GM23248 (cell line): ENCODE measurements at regions not wholly inside any gene's neighbourhood (a gene's known extent, or its start where the extent isn't known, plus 50 kb on each side); places are given as distances from the start of the nearest gene placed in this dataset.

Experiments
- DNase-seq: peaks from one replicate; pipeline ENCODE4 v3.0.0-alpha.2; 2015
- H2AFZ ChIP-seq: fragments of 200-600 bp; sonication (generic); 2 replicates; pipeline ENCODE4 v1.6.1; 2016; ENCODE audit warnings: antibody characterized with exemption
- H3F3A ChIP-seq: fragments of 200-600 bp; sonication (generic); 2 replicates; pipeline ENCODE4 v1.6.1; 2016; ENCODE audit warnings: mild to moderate bottlenecking, antibody characterized with exemption, mixed run types; ENCODE audit not compliant: insufficient read depth
- H3K27ac ChIP-seq: fragments of 200-600 bp; sonication (generic); 2 replicates; pipeline ENCODE4 v1.5.1; 2016; ENCODE audit warnings: mild to moderate bottlenecking
- H3K27me3 ChIP-seq: fragments of 200-600 bp; sonication (generic); replicated peaks from 2 replicates; pipeline ENCODE4 v1.6.1; 2016; ENCODE audit warnings: mild to moderate bottlenecking; ENCODE audit not compliant: insufficient read depth
- H3K36me3 ChIP-seq: fragments of 200-600 bp; sonication (generic); 2 replicates; pipeline ENCODE4 v1.6.1; 2016; ENCODE audit warnings: low read depth, mild to moderate bottlenecking
- H3K4me1 ChIP-seq: fragments of 200-600 bp; sonication (generic); 2 replicates; pipeline ENCODE4 v1.6.1; 2016; ENCODE audit warnings: mild to moderate bottlenecking; ENCODE audit not compliant: insufficient read depth
- H3K4me2 ChIP-seq: fragments of 200-600 bp; sonication (generic); one replicate; pipeline ENCODE4 v1.6.1; 2016; ENCODE audit warnings: mild to moderate bottlenecking; ENCODE audit not compliant: unreplicated experiment
- H3K4me3 ChIP-seq: fragments of 200-600 bp; sonication (generic); 2 replicates; pipeline ENCODE4 v1.5.1; 2016; ENCODE audit warnings: mild to moderate bottlenecking
- H3K79me2 ChIP-seq: fragments of 200-600 bp; sonication (generic); 2 replicates; pipeline ENCODE4 v1.6.1; 2016; ENCODE audit warnings: mild to moderate bottlenecking; ENCODE audit not compliant: insufficient read depth
- H3K9ac ChIP-seq: fragments of 200-600 bp; sonication (generic); 2 replicates; pipeline ENCODE4 v1.6.1; 2016; ENCODE audit warnings: mild to moderate bottlenecking
- H3K9me2 ChIP-seq: fragments of 200-600 bp; sonication (generic); 2 replicates; pipeline ENCODE4 v1.6.1; 2016; ENCODE audit warnings: mixed run types, mild to moderate bottlenecking, moderate library complexity; ENCODE audit not compliant: insufficient read depth
- H3K9me3 ChIP-seq: fragments of 200-600 bp; sonication (generic); one replicate; pipeline ENCODE4 v1.6.1; 2017; ENCODE audit warnings: low read depth
- H4K20me1 ChIP-seq: fragments of 200-600 bp; sonication (generic); 2 replicates; pipeline ENCODE4 v1.6.0; 2016; ENCODE audit not compliant: insufficient read depth
- EZH2 ChIP-seq: fragments of 200-600 bp; sonication (generic); IDR thresholded peaks from 2 replicates; pipeline ENCODE4 v1.6.1; 2018; ENCODE audit warnings: antibody characterized with exemption, mild to moderate bottlenecking; ENCODE audit not compliant: insufficient read depth, poor library complexity, severe bottlenecking
- EZH2phosphoT487 ChIP-seq: fragments of 200-600 bp; sonication (generic); IDR thresholded peaks from 2 replicates; pipeline ENCODE4 v1.6.1; 2018; ENCODE audit warnings: antibody characterized with exemption, moderate library complexity, mild to moderate bottlenecking, low read depth; ENCODE audit not compliant: insufficient read depth
- WGBS, 2 experiments: methylation state at CpG; one replicate each; pipeline ENCODE4 v1.1.6; 2015 to 2017; ENCODE audit warnings: low lambda C conversion rate in 2 of 2, low coverage in 1 of 2; ENCODE audit errors: missing lambda C conversion rate in 2 of 2; 5-methylcytosine and 5-hydroxymethylcytosine counted together
- in situ Hi-C: fragments of 300-500 bp; cut with MboI; formaldehyde crosslinking; loops from 2 replicates; pipeline ENCODE4 v1.15.0; 2020

DNA sequence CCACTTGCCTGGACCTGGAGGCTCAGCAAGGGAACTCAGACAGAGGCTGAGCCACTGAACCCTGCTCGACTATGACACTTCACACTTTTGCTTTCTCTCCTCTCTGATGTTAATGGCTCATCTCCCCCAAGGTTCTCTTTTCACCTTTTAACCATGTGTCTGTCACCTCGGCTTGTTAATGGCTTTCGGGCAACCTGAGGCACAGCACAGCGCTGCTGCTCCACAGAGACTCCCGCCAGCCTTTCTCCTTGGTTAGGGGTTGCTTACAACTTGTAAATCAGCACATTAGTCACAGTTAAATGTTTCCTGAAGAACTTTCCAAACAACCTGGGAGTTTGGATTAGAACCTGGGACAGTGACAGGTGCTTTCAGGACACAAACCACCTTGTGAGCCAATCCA lies 136.2 kb upstream of the TBX20 start:
- in situ Hi-C loops = no loop called here
- no peaks in the 10 kb centered on the region for H3K9me2 ChIP-seq
- H4K20me1 ChIP-seq = no peaks in the 10 kb centered on the region
- TF ChIP-seq EZH2phosphoT487 (no peak), EZH2 (no peak)
- H3K4me2 ChIP-seq = no peak overlapping the region
- H3K4me1 ChIP-seq = no peaks in the 10 kb centered on the region
- 19 to 34% methylated on average over 5 of the region's 5 CpGs for WGBS, 2 experiments
- H3K9me3 ChIP-seq = no peaks in the 10 kb centered on the region
- no peak overlapping the region for H3K27ac ChIP-seq
- no peak overlapping the region for H3K9ac ChIP-seq
- DNase-seq = no peak
- H3K27me3 ChIP-seq = no peaks in the 10 kb centered on the region
- no peak overlapping the region for H2AFZ ChIP-seq
- H3K36me3 ChIP-seq = no peaks in the 10 kb centered on the region
- no peaks in the 10 kb centered on the region for H3K79me2 ChIP-seq
- H3K4me3 ChIP-seq = no peak overlapping the region
- no peaks in the 10 kb centered on the region for H3F3A ChIP-seq

DNA sequence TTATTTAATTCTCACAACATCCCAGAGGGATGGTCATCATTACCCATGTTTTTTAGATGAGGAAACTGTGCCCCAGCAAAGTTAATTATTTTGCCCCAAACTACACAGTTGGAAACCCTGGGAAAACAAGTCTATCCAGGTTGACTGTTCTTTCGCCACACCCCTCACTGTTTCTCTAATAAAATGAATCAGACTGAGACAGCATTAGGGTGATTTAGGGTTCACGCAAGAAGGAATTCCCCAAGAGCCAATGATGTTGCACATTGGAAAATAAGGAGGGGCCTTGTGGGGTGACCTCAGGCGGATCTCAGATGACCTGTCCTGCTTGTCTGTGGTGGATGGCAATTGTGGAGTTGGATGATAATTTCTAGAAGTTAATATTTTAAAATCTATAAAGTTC lies 135.7 kb upstream of the TBX20 start:
- H3K4me2 ChIP-seq = no peak overlapping the region
- no peaks in the 10 kb centered on the region for H3F3A ChIP-seq
- H4K20me1 ChIP-seq = no peaks in the 10 kb centered on the region
- H3K27me3 ChIP-seq = no peaks in the 10 kb centered on the region
- no peak overlapping the region for H3K27ac ChIP-seq
- TF ChIP-seq EZH2 (no peak), EZH2phosphoT487 (no peak)
- H2AFZ ChIP-seq = no peak overlapping the region
- no peaks in the 10 kb centered on the region for H3K79me2 ChIP-seq
- no peak overlapping the region for H3K9ac ChIP-seq
- in situ Hi-C loops = no loop called here
- no peaks in the 10 kb centered on the region for H3K9me2 ChIP-seq
- H3K4me1 ChIP-seq = no peaks in the 10 kb centered on the region
- WGBS, 2 experiments = 33 to 41% methylated on average over 3 of the region's 3 CpGs
- DNase-seq = no peak
- H3K4me3 ChIP-seq = no peak overlapping the region
- no peaks in the 10 kb centered on the region for H3K9me3 ChIP-seq
- H3K36me3 ChIP-seq = no peaks in the 10 kb centered on the region

DNA sequence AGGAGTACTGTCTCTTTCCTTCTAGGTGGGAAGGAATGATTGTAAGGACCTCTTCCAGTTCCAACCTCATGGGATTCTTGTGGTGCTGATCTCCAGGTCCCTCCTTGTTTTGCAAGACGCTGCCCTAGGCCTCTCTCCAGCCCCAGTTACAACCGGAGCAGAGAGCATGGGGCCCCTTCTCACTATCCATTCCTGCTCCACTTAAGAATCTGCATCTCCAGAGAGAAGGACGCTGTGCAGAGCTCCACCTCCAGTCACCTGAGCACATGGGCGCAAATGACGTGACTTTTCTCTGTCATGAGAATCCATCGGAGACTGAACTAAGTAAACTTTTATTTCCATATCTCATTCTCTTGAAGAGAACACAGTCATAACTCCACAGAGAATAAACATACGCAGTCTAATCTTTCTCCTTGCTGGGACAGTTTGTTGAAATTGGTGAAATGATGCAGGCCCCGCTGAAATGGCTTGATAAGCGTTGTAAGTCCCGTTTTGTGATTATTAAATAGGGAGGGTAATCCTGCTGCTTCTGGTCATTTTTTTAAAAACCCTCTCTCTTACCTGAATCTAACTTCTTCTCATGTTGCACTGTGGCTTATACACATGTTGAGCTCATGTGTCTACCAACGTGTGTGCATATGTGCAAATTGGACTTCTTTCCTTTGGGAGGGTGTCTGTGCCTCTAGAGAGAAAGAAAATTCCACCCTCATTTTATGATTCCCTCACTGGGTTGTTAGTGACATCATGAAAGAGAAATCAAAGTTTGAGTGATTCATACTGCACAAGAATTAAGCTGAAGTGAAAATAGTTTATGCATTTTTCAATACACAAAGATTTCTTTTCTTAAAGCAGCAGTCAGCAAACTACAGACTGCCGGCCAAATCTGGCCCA lies 133.2 kb upstream of the TBX20 start:
- no peaks in the 10 kb centered on the region for H3K4me1 ChIP-seq
- TF ChIP-seq EZH2 (no peak), EZH2phosphoT487 (no peak)
- in situ Hi-C loops = no loop called here

DNA sequence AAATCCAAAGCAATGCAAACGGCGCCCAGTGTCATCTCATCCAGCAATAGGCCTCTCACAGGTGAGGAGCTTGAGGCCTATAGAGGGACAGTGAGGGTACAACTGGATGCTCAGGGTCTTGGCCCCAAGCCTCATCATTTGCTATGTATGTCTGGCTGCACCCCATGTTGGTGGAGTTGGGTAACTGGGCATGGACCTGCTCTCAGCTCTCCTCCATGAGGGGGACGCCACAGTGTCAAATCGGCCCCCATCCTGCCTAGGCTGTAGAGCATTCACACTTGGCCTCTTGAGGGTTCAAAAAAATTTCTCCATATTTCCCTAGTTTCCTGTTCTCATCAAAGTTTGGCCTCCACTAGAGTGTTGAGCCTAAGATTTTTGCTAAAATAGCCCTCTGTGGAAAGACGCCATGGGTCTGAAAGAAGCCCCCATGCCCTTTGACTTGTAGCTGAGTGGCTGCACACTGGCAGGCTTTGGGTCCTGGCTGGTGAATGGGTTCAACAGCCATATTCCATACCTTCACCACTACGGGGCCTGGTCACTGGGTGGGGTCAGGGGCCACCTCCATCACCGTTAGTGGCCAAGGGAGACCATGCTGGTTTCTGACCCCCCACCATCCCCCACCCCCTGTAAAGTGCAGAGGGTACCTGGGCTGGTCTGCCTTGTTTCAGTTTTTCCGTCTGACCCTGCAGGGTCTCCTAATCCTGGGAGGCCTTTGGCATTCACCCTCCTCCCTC lies 132.3 kb upstream of the TBX20 start:
- WGBS, 2 experiments = 27 to 30% methylated on average over 8 of the region's 8 CpGs
- Histone ChIP-seq H3K4me3 (no peak overlapping the region), H2AFZ (no peak overlapping the region), H3K9ac (no peak overlapping the region), H3K9me2 (no peaks in the 10 kb centered on the region), H4K20me1 (no peaks in the 10 kb centered on the region), H3K79me2 (no peaks in the 10 kb centered on the region), H3K9me3 (no peaks in the 10 kb centered on the region), H3K4me2 (no peak overlapping the region), H3K4me1 (no peaks in the 10 kb centered on the region), H3K36me3 (no peaks in the 10 kb centered on the region), H3F3A (no peaks in the 10 kb centered on the region), H3K27me3 (no peaks in the 10 kb centered on the region), H3K27ac (no peak overlapping the region)
- no peak for DNase-seq
- in situ Hi-C loops = no loop called here
- no peak for TF ChIP-seq EZH2phosphoT487

More for the DNA sequence above, 133.2 kb upstream of the TBX20 start:
- no peak overlapping the region for H3K4me2 ChIP-seq
- H3K27ac ChIP-seq = no peak overlapping the region
- no peaks in the 10 kb centered on the region for H3K36me3 ChIP-seq
- H3K9ac ChIP-seq = no peak overlapping the region
- H3K79me2 ChIP-seq = no peaks in the 10 kb centered on the region
- no peaks in the 10 kb centered on the region for H3K27me3 ChIP-seq
- no peaks in the 10 kb centered on the region for H3K9me3 ChIP-seq
- H3K9me2 ChIP-seq = no peaks in the 10 kb centered on the region
- H3F3A ChIP-seq = no peaks in the 10 kb centered on the region
- H4K20me1 ChIP-seq = no peaks in the 10 kb centered on the region
- H2AFZ ChIP-seq = no peak overlapping the region
- H3K4me3 ChIP-seq = no peak overlapping the region
- no peak for DNase-seq
- WGBS, 2 experiments = 28 to 34% methylated on average over 12 of the region's 12 CpGs
